ENCODE measurements at regions not wholly inside any gene's neighbourhood (a gene's known extent, or its start where the extent isn't known, plus 50 kb on each side); places are given as distances from the start of the nearest gene placed in this dataset.
"Not testable (repeated sequence)": the region's sequence is repeated elsewhere in the genome, so short reads cannot be mapped to it uniquely, and the experiment has no call there.

DNA sequence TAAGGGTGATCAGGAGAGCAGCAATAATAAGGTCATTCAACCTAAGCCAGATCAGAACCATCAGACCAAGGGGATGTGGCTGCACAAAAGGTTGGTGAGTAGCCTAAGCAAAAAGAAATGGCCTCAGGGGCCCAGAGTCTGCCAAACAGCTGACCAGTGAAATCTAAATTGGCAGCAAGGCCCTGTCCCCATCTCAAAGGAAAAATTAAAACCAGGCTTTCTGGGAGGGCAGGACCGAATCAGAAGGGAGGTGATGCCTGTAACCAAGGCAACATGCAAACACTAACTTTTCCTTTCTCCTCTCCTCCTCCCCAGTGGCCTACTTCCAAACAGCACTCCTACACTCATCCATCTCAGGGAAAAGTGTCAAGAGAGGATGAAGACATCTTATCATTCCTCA, 256.4 kb downstream of the NUAK1 start:
- TF ChIP-seq LEF1 (IDR thresholded peaks at IDR 0.05; ENCODE audit: borderline replicate concordance): no peak
- TF ChIP-seq BHLHE40 (IDR thresholded peaks at IDR 0.05; ENCODE audit: borderline replicate concordance): no peak
- no peak for TF ChIP-seq HDGF (IDR thresholded peaks at IDR 0.05; ENCODE audit: borderline replicate concordance)
- TF ChIP-seq FOXA1 (IDR thresholded peaks at IDR 0.05): no peak
- TF ChIP-seq FOXK2 (IDR thresholded peaks at IDR 0.05): no peak
- no peak for TF ChIP-seq L3MBTL2 (conservative IDR thresholded peaks at IDR 0.05)
- TF ChIP-seq CTBP1 (IDR thresholded peaks at IDR 0.05; ENCODE audit: borderline replicate concordance): no peak
- no peak for TF ChIP-seq ARNT (IDR thresholded peaks at IDR 0.05)
- no peak for TF ChIP-seq FOXM1 (IDR thresholded peaks at IDR 0.05; ENCODE audit: borderline replicate concordance)
- no peak for TF ChIP-seq ELF4 (IDR thresholded peaks at IDR 0.05)
- TF ChIP-seq TARDBP (IDR thresholded peaks at IDR 0.05): no peak
- no peak for TF ChIP-seq SP1 (IDR thresholded peaks at IDR 0.05)
- no peak for TF ChIP-seq SUZ12 (IDR thresholded peaks at IDR 0.05)
- no peak for TF ChIP-seq NFRKB (IDR thresholded peaks at IDR 0.05)
- no peak for TF ChIP-seq PKNOX1 (IDR thresholded peaks at IDR 0.05)
- no peak for TF ChIP-seq ZNF384 (IDR thresholded peaks at IDR 0.05)
- ChIA-PET POLR2A (no interaction called here), CTCF (no interaction called here)
- DNase-seq (ENCODE audit: extremely low spot score): no peak

- CTCF ChIA-PET: no interaction called here
- POLR2A ChIA-PET: no interaction called here
- no peak for TF ChIP-seq FOXM1 (IDR thresholded peaks at IDR 0.05; ENCODE audit: borderline replicate concordance)
- no peak for TF ChIP-seq BHLHE40 (IDR thresholded peaks at IDR 0.05; ENCODE audit: borderline replicate concordance)
- TF ChIP-seq SP1 (IDR thresholded peaks at IDR 0.05): no peak
- no peak for TF ChIP-seq ZNF384 (IDR thresholded peaks at IDR 0.05)
- no peak for TF ChIP-seq ARNT (IDR thresholded peaks at IDR 0.05)
- TF ChIP-seq PKNOX1 (IDR thresholded peaks at IDR 0.05): no peak
- no peak for TF ChIP-seq NFRKB (IDR thresholded peaks at IDR 0.05)
- no peak for TF ChIP-seq ELF4 (IDR thresholded peaks at IDR 0.05)
- TF ChIP-seq L3MBTL2 (conservative IDR thresholded peaks at IDR 0.05): no peak
- TF ChIP-seq FOXA1 (IDR thresholded peaks at IDR 0.05): no peak
- TF ChIP-seq HDGF (IDR thresholded peaks at IDR 0.05; ENCODE audit: borderline replicate concordance): no peak
- no peak for TF ChIP-seq TARDBP (IDR thresholded peaks at IDR 0.05)
- TF ChIP-seq FOXK2 (IDR thresholded peaks at IDR 0.05): no peak
- TF ChIP-seq SUZ12 (IDR thresholded peaks at IDR 0.05): no peak
- TF ChIP-seq CTBP1 (IDR thresholded peaks at IDR 0.05; ENCODE audit: borderline replicate concordance): no peak
- no peak for TF ChIP-seq LEF1 (IDR thresholded peaks at IDR 0.05; ENCODE audit: borderline replicate concordance)
- DNase-seq (ENCODE audit: extremely low spot score): no peak
Observed at GRCh38 chr12:105887131-105887530, 251.6 kb downstream of the NUAK1 start.

DNA sequence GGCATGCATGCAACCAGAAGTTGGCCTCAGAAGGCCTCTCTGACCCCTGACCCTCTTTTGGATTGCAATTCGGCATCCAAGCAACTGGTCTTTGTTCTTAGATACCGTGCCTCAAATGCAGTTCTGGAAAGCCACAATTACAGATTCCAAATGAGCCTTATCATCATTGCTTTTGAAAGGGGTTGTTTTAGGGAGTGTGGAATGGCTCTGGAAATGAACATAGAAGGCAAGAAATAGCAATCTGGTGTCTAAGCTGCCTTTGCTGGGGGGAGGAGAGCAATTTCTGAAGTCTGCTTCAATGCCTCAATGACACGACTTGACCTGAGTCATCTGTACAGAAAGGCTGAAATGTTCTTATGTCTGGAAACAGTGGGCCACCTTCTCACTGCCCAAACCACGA, 250.1 kb downstream of the NUAK1 start:
- TF ChIP-seq FOXA1 (IDR thresholded peaks at IDR 0.05): no peak
- no peak for TF ChIP-seq TARDBP (IDR thresholded peaks at IDR 0.05)
- no peak for TF ChIP-seq SP1 (IDR thresholded peaks at IDR 0.05)
- no peak for TF ChIP-seq LEF1 (IDR thresholded peaks at IDR 0.05; ENCODE audit: borderline replicate concordance)
- TF ChIP-seq ARNT (IDR thresholded peaks at IDR 0.05): no peak
- no peak for TF ChIP-seq BHLHE40 (IDR thresholded peaks at IDR 0.05; ENCODE audit: borderline replicate concordance)
- no peak for TF ChIP-seq CTBP1 (IDR thresholded peaks at IDR 0.05; ENCODE audit: borderline replicate concordance)
- TF ChIP-seq HDGF (IDR thresholded peaks at IDR 0.05; ENCODE audit: borderline replicate concordance): no peak
- TF ChIP-seq NFRKB (IDR thresholded peaks at IDR 0.05): no peak
- no peak for TF ChIP-seq FOXM1 (IDR thresholded peaks at IDR 0.05; ENCODE audit: borderline replicate concordance)
- no peak for TF ChIP-seq L3MBTL2 (conservative IDR thresholded peaks at IDR 0.05)
- no peak for TF ChIP-seq SUZ12 (IDR thresholded peaks at IDR 0.05)
- TF ChIP-seq ELF4 (IDR thresholded peaks at IDR 0.05): no peak
- TF ChIP-seq ZNF384 (IDR thresholded peaks at IDR 0.05): no peak
- no peak for TF ChIP-seq PKNOX1 (IDR thresholded peaks at IDR 0.05)
- no peak for TF ChIP-seq FOXK2 (IDR thresholded peaks at IDR 0.05)
- CTCF ChIA-PET: interaction anchor here (0.6 kb wide), 1 partner anchor 11 kb away, joined by 4 read pairs; no protein-coding TSS in a partner anchor
- POLR2A ChIA-PET: no interaction called here
- DNase-seq (ENCODE audit: extremely low spot score): no peak

- POLR2A ChIA-PET: no interaction called here
- no peak for DNase-seq (ENCODE audit: extremely low spot score)
- CTCF ChIA-PET: interaction anchor here (0.7 kb wide), 1 partner anchor 12 kb away, joined by 3 read pairs; no protein-coding TSS in a partner anchor
- TF ChIP-seq BHLHE40 (IDR thresholded peaks at IDR 0.05; ENCODE audit: borderline replicate concordance) (no peak), PKNOX1 (IDR thresholded peaks at IDR 0.05) (no peak), HDGF (IDR thresholded peaks at IDR 0.05; ENCODE audit: borderline replicate concordance) (no peak), LEF1 (IDR thresholded peaks at IDR 0.05; ENCODE audit: borderline replicate concordance) (no peak), FOXK2 (IDR thresholded peaks at IDR 0.05) (no peak), ARNT (IDR thresholded peaks at IDR 0.05) (no peak), CTBP1 (IDR thresholded peaks at IDR 0.05; ENCODE audit: borderline replicate concordance) (no peak), L3MBTL2 (conservative IDR thresholded peaks at IDR 0.05) (no peak), ZNF384 (IDR thresholded peaks at IDR 0.05) (no peak), FOXA1 (IDR thresholded peaks at IDR 0.05) (no peak), FOXM1 (IDR thresholded peaks at IDR 0.05; ENCODE audit: borderline replicate concordance) (no peak), TARDBP (IDR thresholded peaks at IDR 0.05) (no peak), SP1 (IDR thresholded peaks at IDR 0.05) (no peak), SUZ12 (IDR thresholded peaks at IDR 0.05) (no peak), ELF4 (IDR thresholded peaks at IDR 0.05) (no peak)
Observed at GRCh38 chr12:105892362-105892910, 246.3 kb downstream of the NUAK1 start.

GRCh38 chr12:105895197-105895832, 243.4 kb downstream of the NUAK1 start:
- DNase-seq (ENCODE audit: extremely low spot score); POLR2A ChIA-PET; CTCF ChIA-PET: not testable (repeated sequence)
